AG04450 (cell line): ENCODE measurements at regions not wholly inside any gene's neighbourhood (a gene's known extent, or its start where the extent isn't known, plus 50 kb on each side); places are given as distances from the start of the nearest gene placed in this dataset.
"Not testable (repeated sequence)": the region's sequence is repeated elsewhere in the genome, so short reads cannot be mapped to it uniquely, and the experiment has no call there.

Experiments
- CTCF ChIA-PET: fragments of 300-600, 350-600 bp; formaldehyde crosslinking; extraction: SDS; loops from one replicate; lab custom pipeline; 2022; ENCODE audit warnings: antibody characterized with exemption, inconsistent platforms; lab: Charles Lee
- POLR2A ChIA-PET: fragments of 350-600 bp; formaldehyde crosslinking; extraction: SDS; loops from one replicate; lab custom pipeline; 2021; ENCODE audit warnings: antibody characterized with exemption, inconsistent platforms; lab: Yijun Ruan, JAX
- DNase-seq: peaks from one replicate; pipeline ENCODE4 v3.0.0-alpha.2; 2011; ENCODE audit warnings: low read depth, low spot score
- H3K27ac ChIP-seq: one replicate; pipeline ENCODE4 v1.5.1; 2012; ENCODE audit warnings: low read depth, low read length, control low read depth
- H3K27me3 ChIP-seq: one replicate; pipeline ENCODE4 v1.6.0; 2012; ENCODE audit warnings: low read length; ENCODE audit not compliant: control insufficient read depth, insufficient read depth
- H3K4me3 ChIP-seq: 2 replicates; pipeline ENCODE4 v1.5.1; 2011; ENCODE audit warnings: mild to moderate bottlenecking, low read depth, low read length, control low read depth
- H3K9me3 ChIP-seq: 2 replicates; pipeline ENCODE4 v1.5.1; 2012; ENCODE audit warnings: low read length; ENCODE audit not compliant: control insufficient read depth, insufficient read depth
- TF ChIP-seq, protein P1 (sequence below): IDR thresholded peaks from 2 replicates; pipeline ENCODE4 v1.5.1; 2011; ENCODE audit warnings: low read depth, low read length, control low read depth, inconsistent platforms

- Histone ChIP-seq H3K9me3 (no peaks in the 10 kb centered on the region), H3K4me3 (no peak overlapping the region), H3K27me3 (no peaks in the 10 kb centered on the region), H3K27ac (no peak overlapping the region)
- ChIA-PET POLR2A (no interaction called here), CTCF (no interaction called here)
- TF ChIP-seq, protein P1, sequence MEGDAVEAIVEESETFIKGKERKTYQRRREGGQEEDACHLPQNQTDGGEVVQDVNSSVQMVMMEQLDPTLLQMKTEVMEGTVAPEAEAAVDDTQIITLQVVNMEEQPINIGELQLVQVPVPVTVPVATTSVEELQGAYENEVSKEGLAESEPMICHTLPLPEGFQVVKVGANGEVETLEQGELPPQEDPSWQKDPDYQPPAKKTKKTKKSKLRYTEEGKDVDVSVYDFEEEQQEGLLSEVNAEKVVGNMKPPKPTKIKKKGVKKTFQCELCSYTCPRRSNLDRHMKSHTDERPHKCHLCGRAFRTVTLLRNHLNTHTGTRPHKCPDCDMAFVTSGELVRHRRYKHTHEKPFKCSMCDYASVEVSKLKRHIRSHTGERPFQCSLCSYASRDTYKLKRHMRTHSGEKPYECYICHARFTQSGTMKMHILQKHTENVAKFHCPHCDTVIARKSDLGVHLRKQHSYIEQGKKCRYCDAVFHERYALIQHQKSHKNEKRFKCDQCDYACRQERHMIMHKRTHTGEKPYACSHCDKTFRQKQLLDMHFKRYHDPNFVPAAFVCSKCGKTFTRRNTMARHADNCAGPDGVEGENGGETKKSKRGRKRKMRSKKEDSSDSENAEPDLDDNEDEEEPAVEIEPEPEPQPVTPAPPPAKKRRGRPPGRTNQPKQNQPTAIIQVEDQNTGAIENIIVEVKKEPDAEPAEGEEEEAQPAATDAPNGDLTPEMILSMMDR: no peak
- no peak for DNase-seq
These were observed 210.6 kb upstream of the NBEA start for GRCh38 chr13:34731486-34731885.

- TF ChIP-seq, protein P1: no peak
- Histone ChIP-seq H3K4me3 (no peak overlapping the region), H3K27me3 (no peaks in the 10 kb centered on the region), H3K27ac (no peak overlapping the region), H3K9me3 (no peaks in the 10 kb centered on the region)
- POLR2A ChIA-PET: no interaction called here
- no peak for DNase-seq
- CTCF ChIA-PET: no interaction called here
These were observed 208.3 kb upstream of the NBEA start for GRCh38 chr13:34733721-34734120.

- TF ChIP-seq, protein P1: no peak
- Histone ChIP-seq H3K4me3 (no peak overlapping the region), H3K27me3 (no peaks in the 10 kb centered on the region), H3K27ac (no peak overlapping the region), H3K9me3 (no peaks in the 10 kb centered on the region)
- ChIA-PET POLR2A (no interaction called here), CTCF (no interaction called here)
- DNase-seq: no peak
These were observed 207.1 kb upstream of the NBEA start for GRCh38 chr13:34734932-34735331.

- Histone ChIP-seq H3K27me3 (no peaks in the 10 kb centered on the region), H3K27ac (no peak overlapping the region), H3K4me3 (no peak overlapping the region), H3K9me3 (no peaks in the 10 kb centered on the region)
- ChIA-PET POLR2A (no interaction called here), CTCF (no interaction called here)
- TF ChIP-seq, protein P1: no peak
- DNase-seq: no peak
These were observed 203.6 kb upstream of the NBEA start for GRCh38 chr13:34738254-34738992.

- POLR2A ChIA-PET, DNase-seq, H3K9me3 ChIP-seq, H3K27ac ChIP-seq, H3K27me3 ChIP-seq, H3K4me3 ChIP-seq, CTCF ChIA-PET: not testable (repeated sequence)
These were observed 195.0 kb upstream of the NBEA start for GRCh38 chr13:34747056-34747455.
